SK-N-SH (cell line): ENCODE measurements at regions not wholly inside any gene's neighbourhood (a gene's known extent, or its start where the extent isn't known, plus 50 kb on each side); places are given as distances from the start of the nearest gene placed in this dataset.
"Not testable (repeated sequence)": the region's sequence is repeated elsewhere in the genome, so short reads cannot be mapped to it uniquely, and the experiment has no call there.

Source experiments
- CTCF ChIA-PET: fragments of 300-600, 350-600 bp; formaldehyde crosslinking; extraction: SDS; loops from one replicate; lab custom pipeline; 2021; lab: Yijun Ruan, JAX
- POLR2A ChIA-PET: fragments of 350-600 bp; sonication (Branson Sonifier 250); formaldehyde crosslinking; extraction: SDS; loops from one replicate; lab custom pipeline; 2020; ENCODE audit warnings: antibody characterized with exemption, inconsistent platforms; lab: Yijun Ruan, JAX
- DNase-seq: peaks from one replicate; pipeline ENCODE4 v3.0.0; 2012
- H2AFZ ChIP-seq: fragments of 200-600 bp; sonication (generic); 2 replicates; pipeline ENCODE4 v1.8.1; 2016; ENCODE audit warnings: antibody characterized with exemption, mild to moderate bottlenecking, low read depth
- H3F3A ChIP-seq: fragments of 200-600 bp; sonication (generic); replicated peaks from 2 replicates; pipeline ENCODE3; 2016; ENCODE audit warnings: antibody characterized with exemption, mild to moderate bottlenecking; ENCODE audit not compliant: insufficient read depth
- H3K27ac ChIP-seq, 2 experiments: fragments of 200-500 bp in 1 of 2; fragments of 200-600 bp in 1 of 2; sonication (Bioruptor generic) in 1 of 2; sonication (generic), shearing (Covaris generic) in 1 of 2; 2 replicates each; pipeline versions ENCODE4 v1.5.1 to v1.6.1; 2014 to 2016; ENCODE audit warnings: low read depth in 2 of 2, inconsistent platforms in 1 of 2, low read length in 1 of 2, mild to moderate bottlenecking in 1 of 2, mixed read lengths in 1 of 2
- H3K27me3 ChIP-seq: fragments of 200-600 bp; sonication (generic), shearing (Covaris generic); 2 replicates; pipeline ENCODE4 v1.6.1; 2016; ENCODE audit warnings: mixed run types; ENCODE audit not compliant: insufficient read depth
- H3K36me3 ChIP-seq, 2 experiments: fragments of 200-500 bp in 1 of 2; fragments of 200-600 bp in 1 of 2; sonication (Bioruptor generic) in 1 of 2; sonication (generic) in 1 of 2; replicated peaks in 1 of 2; 2 replicates each; pipeline versions ENCODE3 to v1.5.1; 2014 to 2016; ENCODE audit warnings: low read length in 1 of 2, mild to moderate bottlenecking in 1 of 2; ENCODE audit not compliant: insufficient read depth in 2 of 2, control insufficient read depth in 1 of 2
- H3K4me1 ChIP-seq, 2 experiments: fragments of 200-500 bp in 1 of 2; fragments of 200-600 bp in 1 of 2; sonication (Bioruptor generic) in 1 of 2; sonication (generic), shearing (Covaris generic) in 1 of 2; 2 replicates each; pipeline versions ENCODE4 v1.5.1 to v1.6.1; 2014 to 2016; ENCODE audit warnings: low read depth in 1 of 2, low read length in 1 of 2, mixed run types in 1 of 2; ENCODE audit not compliant: insufficient read depth in 2 of 2, control insufficient read depth in 1 of 2
- H3K4me2 ChIP-seq: fragments of 200-600 bp; sonication (generic), shearing (Covaris generic); 2 replicates; pipeline ENCODE4 v1.6.1; 2017; ENCODE audit warnings: mixed run types
- H3K4me3 ChIP-seq, 2 experiments: fragments of 200-500 bp in 1 of 2; fragments of 200-600 bp in 1 of 2; sonication (Bioruptor generic) in 1 of 2; sonication (generic), shearing (Covaris generic) in 1 of 2; 2 replicates each; pipeline versions ENCODE4 v1.5.1 to v1.8.1; 2014 to 2016; ENCODE audit warnings: low read depth in 2 of 2, inconsistent platforms in 1 of 2, low read length in 1 of 2, mild to moderate bottlenecking in 1 of 2, mixed read lengths in 1 of 2, moderate library complexity in 1 of 2
- H3K79me2 ChIP-seq: fragments of 200-600 bp; sonication (generic); 2 replicates; pipeline ENCODE4 v1.8.1; 2017; ENCODE audit warnings: mild to moderate bottlenecking; ENCODE audit not compliant: insufficient read depth
- H3K9ac ChIP-seq: fragments of 200-600 bp; sonication (generic); 2 replicates; pipeline ENCODE4 v1.6.1; 2017; ENCODE audit warnings: mixed run types
- H3K9me2 ChIP-seq: fragments of 200-600 bp; sonication (generic); 2 replicates; pipeline ENCODE4 v1.6.1; 2017; ENCODE audit warnings: mixed run types
- H3K9me3 ChIP-seq: fragments of 200-600 bp; sonication (generic); 2 replicates; pipeline ENCODE4 v1.6.1; 2017; ENCODE audit warnings: mixed run types, mild to moderate bottlenecking, moderate library complexity
- H4K20me1 ChIP-seq: fragments of 200-600 bp; sonication (generic); 2 replicates; pipeline ENCODE4 v1.6.1; 2017; ENCODE audit warnings: mild to moderate bottlenecking, mixed run types; ENCODE audit not compliant: insufficient read depth
- CHD2 ChIP-seq: fragments of 150-350 bp; IDR thresholded peaks from 2 replicates; pipeline ENCODE4 v1.6.1; 2018; ENCODE audit warnings: low read length; ENCODE audit not compliant: partially characterized antibody
- ELF1 ChIP-seq: IDR thresholded peaks from 2 replicates; pipeline ENCODE4 v1.4.0; 2012
- EP300 ChIP-seq, 2 experiments: IDR thresholded peaks; 2 replicates each; pipeline versions ENCODE4 v1.4.0 to v1.6.1; 2012; ENCODE audit warnings: borderline replicate concordance in 1 of 2, low read depth in 1 of 2, low read length in 1 of 2
- EZH2phosphoT487 ChIP-seq: fragments of 200-600 bp; sonication (generic); IDR thresholded peaks from 2 replicates; pipeline ENCODE4 v1.6.1; 2017; ENCODE audit warnings: low read depth, mixed run types, mild to moderate bottlenecking, antibody characterized with exemption, moderate library complexity, borderline replicate concordance
- FOSL2 ChIP-seq: IDR thresholded peaks from 2 replicates; pipeline ENCODE4 v1.4.0; 2012; ENCODE audit warnings: low read depth, mild to moderate bottlenecking, moderate library complexity, borderline replicate concordance
- FOXM1 ChIP-seq: IDR thresholded peaks from 2 replicates; pipeline ENCODE4 v1.4.0; 2012; ENCODE audit warnings: low read depth, mild to moderate bottlenecking
- MEF2A ChIP-seq: IDR thresholded peaks from 2 replicates; pipeline ENCODE4 v1.4.0; 2012; ENCODE audit warnings: low read depth, borderline replicate concordance
- MXI1 ChIP-seq: IDR thresholded peaks from 2 replicates; pipeline ENCODE4 v1.6.1; 2012; ENCODE audit warnings: mild to moderate bottlenecking, low read depth, low read length, improper control_type of control experiment
- RAD21 ChIP-seq: IDR thresholded peaks from 2 replicates; pipeline ENCODE4 v1.6.1; 2012; ENCODE audit warnings: mild to moderate bottlenecking, low read length
- RFX5 ChIP-seq: IDR thresholded peaks from 2 replicates; pipeline ENCODE4 v1.6.1; 2012; ENCODE audit warnings: mild to moderate bottlenecking, improper control_type of control experiment, low read length
- SIN3A ChIP-seq: IDR thresholded peaks from 2 replicates; pipeline ENCODE4 v1.6.1; 2012; ENCODE audit warnings: low read depth, mild to moderate bottlenecking, low read length, moderate library complexity, borderline replicate concordance
- TAF1 ChIP-seq: IDR thresholded peaks from 2 replicates; pipeline ENCODE4 v1.6.1; 2012; ENCODE audit warnings: low read depth, mild to moderate bottlenecking, low read length, moderate library complexity, borderline replicate concordance
- TCF12 ChIP-seq: IDR thresholded peaks from 2 replicates; pipeline ENCODE4 v1.4.0; 2012
- YY1 ChIP-seq: IDR thresholded peaks from 2 replicates; pipeline ENCODE4 v1.4.0; 2012; ENCODE audit warnings: low read depth, mild to moderate bottlenecking
- WGBS: methylation state at CpG from one replicate; pipeline ENCODE4 v1.1.6; 2017; ENCODE audit warnings: low lambda C conversion rate; 5-methylcytosine and 5-hydroxymethylcytosine counted together
- TF ChIP-seq, protein P1 (sequence below): IDR thresholded peaks from 2 replicates; pipeline ENCODE4 v1.6.1; 2012; ENCODE audit warnings: mild to moderate bottlenecking, low read depth, low read length, moderate library complexity
- TF ChIP-seq, protein P2 (sequence below): fragments of 150-350 bp; IDR thresholded peaks from 2 replicates; pipeline ENCODE4 v1.6.1; 2016; ENCODE audit warnings: mild to moderate bottlenecking, low read depth, low read length

GRCh38 chr3:32042867-32043266 is 61.3 kb downstream of the ZNF860 start:
- H3K79me2 ChIP-seq, H4K20me1 ChIP-seq, H3K4me1 ChIP-seq, H3F3A ChIP-seq, H3K4me2 ChIP-seq, POLR2A ChIA-PET, H3K9ac ChIP-seq, H3K27me3 ChIP-seq, H3K4me3 ChIP-seq, H3K9me2 ChIP-seq, CTCF ChIA-PET, H3K27ac ChIP-seq, H3K9me3 ChIP-seq, H3K36me3 ChIP-seq, H2AFZ ChIP-seq, DNase-seq: not testable (repeated sequence)
- 39% methylated on average over 6 of the region's 6 CpGs for WGBS

- TF ChIP-seq ELF1 = no peak
- TF ChIP-seq MEF2A = no peak
- TF ChIP-seq FOXM1 = no peak
- no peak for TF ChIP-seq MXI1
- TF ChIP-seq RAD21 = no peak
- TF ChIP-seq RFX5 = no peak
- TF ChIP-seq, protein P1, sequence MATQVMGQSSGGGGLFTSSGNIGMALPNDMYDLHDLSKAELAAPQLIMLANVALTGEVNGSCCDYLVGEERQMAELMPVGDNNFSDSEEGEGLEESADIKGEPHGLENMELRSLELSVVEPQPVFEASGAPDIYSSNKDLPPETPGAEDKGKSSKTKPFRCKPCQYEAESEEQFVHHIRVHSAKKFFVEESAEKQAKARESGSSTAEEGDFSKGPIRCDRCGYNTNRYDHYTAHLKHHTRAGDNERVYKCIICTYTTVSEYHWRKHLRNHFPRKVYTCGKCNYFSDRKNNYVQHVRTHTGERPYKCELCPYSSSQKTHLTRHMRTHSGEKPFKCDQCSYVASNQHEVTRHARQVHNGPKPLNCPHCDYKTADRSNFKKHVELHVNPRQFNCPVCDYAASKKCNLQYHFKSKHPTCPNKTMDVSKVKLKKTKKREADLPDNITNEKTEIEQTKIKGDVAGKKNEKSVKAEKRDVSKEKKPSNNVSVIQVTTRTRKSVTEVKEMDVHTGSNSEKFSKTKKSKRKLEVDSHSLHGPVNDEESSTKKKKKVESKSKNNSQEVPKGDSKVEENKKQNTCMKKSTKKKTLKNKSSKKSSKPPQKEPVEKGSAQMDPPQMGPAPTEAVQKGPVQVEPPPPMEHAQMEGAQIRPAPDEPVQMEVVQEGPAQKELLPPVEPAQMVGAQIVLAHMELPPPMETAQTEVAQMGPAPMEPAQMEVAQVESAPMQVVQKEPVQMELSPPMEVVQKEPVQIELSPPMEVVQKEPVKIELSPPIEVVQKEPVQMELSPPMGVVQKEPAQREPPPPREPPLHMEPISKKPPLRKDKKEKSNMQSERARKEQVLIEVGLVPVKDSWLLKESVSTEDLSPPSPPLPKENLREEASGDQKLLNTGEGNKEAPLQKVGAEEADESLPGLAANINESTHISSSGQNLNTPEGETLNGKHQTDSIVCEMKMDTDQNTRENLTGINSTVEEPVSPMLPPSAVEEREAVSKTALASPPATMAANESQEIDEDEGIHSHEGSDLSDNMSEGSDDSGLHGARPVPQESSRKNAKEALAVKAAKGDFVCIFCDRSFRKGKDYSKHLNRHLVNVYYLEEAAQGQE = no peak
- TF ChIP-seq, all 33 proteins: peak for 0
- no peak overlapping the region for H2AFZ ChIP-seq
- no peaks in the 10 kb centered on the region for H3K79me2 ChIP-seq
- no peak overlapping the region for H3K4me2 ChIP-seq
- peak overlapping the region in 1 of 2 experiments; percentile 13; a peak in 1 of 4 replicates for H3K27ac ChIP-seq
- no peaks in the 10 kb centered on the region for H3F3A ChIP-seq
- no peaks in the 10 kb centered on the region for H3K27me3 ChIP-seq
- no peak overlapping the region for H3K9ac ChIP-seq
- H3K9me2 ChIP-seq = no peaks in the 10 kb centered on the region
- no peaks in the 10 kb centered on the region for H3K9me3 ChIP-seq
- peaks cover 0 to 4% of the 10 kb centered on the region in 2 experiments; a peak in 2 of 4 replicates for H3K4me1 ChIP-seq
- ChIA-PET CTCF (interaction anchor here (1.3 to 2.0 kb wide), 2 partner anchors 26 to 99 kb away, joined by 4 to 6 read pairs; no protein-coding TSS in a partner anchor), POLR2A (no interaction called here)
- no peaks in the 10 kb centered on the region for H4K20me1 ChIP-seq
- WGBS = 17% methylated on average over 5 of the region's 5 CpGs
- H3K36me3 ChIP-seq = no peaks in the 10 kb centered on the region
- peak; percentile 9 for DNase-seq
- no peak overlapping the region for H3K4me3 ChIP-seq
Measured at GRCh38 chr3:32045091-32045915, 61.1 kb upstream of the GPD1L start.

GRCh38 chr3:32046102-32046501 is 60.3 kb upstream of the GPD1L start:
- Histone ChIP-seq H3K9me3 (no peaks in the 10 kb centered on the region), H3K4me1 (peaks cover 0 to 4% of the 10 kb centered on the region in 2 experiments; a peak in 2 of 4 replicates), H3K9ac (no peak overlapping the region), H4K20me1 (no peaks in the 10 kb centered on the region), H3K27me3 (no peaks in the 10 kb centered on the region), H3K27ac (no peak overlapping the region), H3K9me2 (no peaks in the 10 kb centered on the region), H3K4me2 (no peak overlapping the region), H3K79me2 (no peaks in the 10 kb centered on the region), H3F3A (no peaks in the 10 kb centered on the region), H2AFZ (no peak overlapping the region), H3K36me3 (no peaks in the 10 kb centered on the region), H3K4me3 (no peak overlapping the region)
- ChIA-PET POLR2A (no interaction called here), CTCF (interaction anchor here (1.2 to 2.0 kb wide), 2 partner anchors 27 to 98 kb away, joined by 5 to 6 read pairs; no protein-coding TSS in a partner anchor)
- no peak for DNase-seq
- 52% methylated on average over 1 of the region's 1 CpG for WGBS
- TF ChIP-seq TAF1 = no peak
- TF ChIP-seq, protein P2, sequence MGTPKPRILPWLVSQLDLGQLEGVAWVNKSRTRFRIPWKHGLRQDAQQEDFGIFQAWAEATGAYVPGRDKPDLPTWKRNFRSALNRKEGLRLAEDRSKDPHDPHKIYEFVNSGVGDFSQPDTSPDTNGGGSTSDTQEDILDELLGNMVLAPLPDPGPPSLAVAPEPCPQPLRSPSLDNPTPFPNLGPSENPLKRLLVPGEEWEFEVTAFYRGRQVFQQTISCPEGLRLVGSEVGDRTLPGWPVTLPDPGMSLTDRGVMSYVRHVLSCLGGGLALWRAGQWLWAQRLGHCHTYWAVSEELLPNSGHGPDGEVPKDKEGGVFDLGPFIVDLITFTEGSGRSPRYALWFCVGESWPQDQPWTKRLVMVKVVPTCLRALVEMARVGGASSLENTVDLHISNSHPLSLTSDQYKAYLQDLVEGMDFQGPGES = no peak
- TF ChIP-seq EP300 (IDR thresholded peaks at IDR 0.05; ENCODE audit: borderline replicate concordance in 1 of 2, low read depth in 1 of 2, low read length in 1 of 2) = no peak
- no peak for TF ChIP-seq FOSL2
- TF ChIP-seq TCF12 = no peak
- no peak for TF ChIP-seq YY1
- no peak for TF ChIP-seq CHD2
- no peak for TF ChIP-seq SIN3A
- no peak for TF ChIP-seq FOXM1
- TF ChIP-seq RAD21 = no peak
- TF ChIP-seq EZH2phosphoT487 = no peak
